GM18868 (cell line): ENCODE measurements at regions not wholly inside any gene's neighbourhood (a gene's known extent, or its start where the extent isn't known, plus 50 kb on each side); places are given as distances from the start of the nearest gene placed in this dataset.
"Not testable (repeated sequence)": the region's sequence is repeated elsewhere in the genome, so short reads cannot be mapped to it uniquely, and the experiment has no call there.

ENCODE experiments used
- ATAC-seq: cut with Tn5 transposase; IDR thresholded peaks from one replicate; pipeline ENCODE4 v1.9.1; 2021; ENCODE audit warnings: mild to moderate bottlenecking, moderate library complexity; ENCODE audit not compliant: unreplicated experiment

DNA sequence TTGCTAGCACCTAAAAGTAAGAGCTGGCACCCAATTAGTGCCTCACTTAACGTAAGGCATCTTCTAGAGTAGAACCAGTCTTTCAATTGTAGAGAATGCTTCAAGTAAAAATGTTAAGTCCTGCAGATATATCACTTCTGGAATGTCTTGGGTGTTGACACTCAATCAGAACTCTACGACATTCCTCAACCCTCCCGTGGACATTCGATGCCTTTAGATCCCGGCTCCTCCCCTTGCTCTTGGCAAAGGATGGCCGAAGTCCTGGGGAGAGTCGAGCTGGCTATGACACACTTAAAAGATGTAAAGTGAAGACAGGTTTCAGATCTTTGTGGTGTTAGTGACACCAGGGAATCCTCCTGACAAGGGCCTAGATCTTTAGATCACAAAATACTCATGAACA, 87.5 kb upstream of the ERCC6L2 start:
- no peak for ATAC-seq

GRCh38 chr9:95785209-95785608, 90.3 kb upstream of the ERCC6L2 start:
- no peak for ATAC-seq

DNA sequence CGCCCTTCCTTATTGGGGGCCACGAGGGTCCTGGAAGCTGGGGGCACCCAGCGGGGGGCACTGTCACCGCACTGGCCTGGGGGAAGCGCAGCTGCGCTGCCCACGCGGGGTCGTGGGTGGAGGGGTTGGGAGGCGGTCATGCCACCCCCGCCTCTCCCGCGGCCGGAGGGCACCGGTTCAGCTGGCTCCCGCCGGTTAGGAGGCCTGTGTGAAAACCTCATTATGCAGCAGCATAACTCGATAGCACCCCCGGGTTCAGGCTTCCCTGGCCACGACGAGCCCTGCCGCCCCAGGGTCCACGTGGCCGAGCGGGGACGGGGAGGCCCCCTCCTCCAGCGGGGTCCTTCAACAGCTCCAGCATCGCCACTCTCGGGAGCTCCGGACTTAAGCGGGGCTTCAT, 91.2 kb upstream of the ERCC6L2 start:
- ATAC-seq = no peak

GRCh38 chr9:95783426-95783975, 92.0 kb upstream of the ERCC6L2 start:
- no peak for ATAC-seq

- ATAC-seq = no peak
Measured at GRCh38 chr9:95780751-95781150, 94.7 kb upstream of the ERCC6L2 start.

- ATAC-seq = no peak
Measured at GRCh38 chr9:95780121-95780520, 95.4 kb upstream of the ERCC6L2 start.

- not testable (repeated sequence) for ATAC-seq
Measured at GRCh38 chr9:95779597-95779996, 95.9 kb upstream of the ERCC6L2 start.

DNA sequence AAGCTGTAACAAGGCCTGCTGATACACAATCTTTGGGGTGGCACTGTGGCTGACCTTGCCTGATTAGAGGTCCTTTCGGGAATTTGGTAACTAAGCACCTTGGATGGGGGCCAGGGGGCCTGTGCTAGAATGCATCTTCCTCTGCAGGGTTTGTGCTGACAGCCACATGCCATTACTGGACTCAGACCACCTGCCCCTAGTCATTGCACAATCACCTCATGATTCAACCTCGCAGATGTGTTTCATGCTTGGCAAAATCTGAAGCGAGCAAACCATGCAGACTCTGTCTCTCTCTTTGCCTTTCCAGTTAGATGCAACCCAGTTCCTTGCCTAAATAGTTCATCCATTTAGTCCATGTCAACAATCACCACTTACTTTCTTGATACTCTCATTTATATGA, 96.5 kb upstream of the ERCC6L2 start:
- ATAC-seq = no peak

GRCh38 chr9:95777136-95777535, 98.4 kb upstream of the ERCC6L2 start:
- no peak for ATAC-seq

GRCh38 chr9:95776176-95776575, 99.3 kb upstream of the ERCC6L2 start:
- no peak for ATAC-seq

- no peak for ATAC-seq
Measured at GRCh38 chr9:95775191-95775590, 100.3 kb upstream of the ERCC6L2 start.

DNA sequence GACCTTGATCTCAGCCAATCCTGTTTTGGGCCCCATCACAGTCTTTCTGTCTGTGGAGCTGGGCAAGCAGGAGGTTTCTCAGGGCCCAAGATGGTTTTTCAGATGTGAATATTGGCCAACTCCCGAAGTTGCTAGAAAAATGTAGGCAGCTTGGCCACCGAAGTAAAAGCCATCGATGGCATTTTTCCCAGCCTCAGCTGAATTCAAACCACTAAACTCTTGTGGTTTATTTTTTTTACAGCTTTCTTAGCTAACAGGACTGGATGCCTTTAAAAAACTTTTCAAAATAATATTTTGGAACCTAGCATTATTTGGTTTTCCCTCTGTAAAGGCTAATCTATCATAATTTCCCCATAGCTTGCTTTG, 102.5 kb upstream of the ERCC6L2 start:
- ATAC-seq = no peak

DNA sequence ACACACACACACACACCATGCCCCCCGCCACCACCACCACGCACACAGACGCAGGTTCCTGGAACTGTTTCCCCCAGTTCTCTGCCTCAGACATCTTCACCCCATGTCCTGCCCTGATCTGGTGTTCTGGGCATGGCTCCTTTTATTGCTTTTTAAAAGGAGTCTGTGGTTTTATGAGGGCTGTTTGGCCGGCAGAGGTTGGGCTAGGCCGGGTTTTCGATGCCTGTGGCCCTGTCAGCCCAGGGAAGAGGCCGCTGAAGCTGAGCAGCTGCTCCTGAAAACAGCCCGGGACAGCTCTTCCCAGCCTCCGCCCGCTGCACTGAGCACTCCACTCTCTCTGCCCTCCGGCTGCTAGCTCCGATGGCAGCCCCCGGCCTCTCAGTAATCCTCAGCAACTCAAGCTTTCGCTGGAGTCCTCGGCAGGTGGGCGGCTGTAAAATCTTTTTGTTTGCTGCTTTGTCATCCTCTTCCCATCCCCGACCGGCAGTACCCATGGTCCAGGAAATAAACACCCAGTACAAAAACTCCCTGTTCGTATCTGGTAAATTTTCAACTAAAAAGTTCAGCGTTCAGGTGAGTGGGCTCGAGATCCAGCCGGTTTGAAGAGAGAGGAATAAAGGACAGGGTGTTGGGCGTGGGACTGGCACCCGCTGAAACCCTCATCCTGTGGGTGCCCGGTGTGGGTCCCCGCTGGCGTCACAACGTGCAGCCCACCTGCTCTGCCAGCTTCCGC, 103.0 kb upstream of the ERCC6L2 start:
- ATAC-seq = no peak

DNA sequence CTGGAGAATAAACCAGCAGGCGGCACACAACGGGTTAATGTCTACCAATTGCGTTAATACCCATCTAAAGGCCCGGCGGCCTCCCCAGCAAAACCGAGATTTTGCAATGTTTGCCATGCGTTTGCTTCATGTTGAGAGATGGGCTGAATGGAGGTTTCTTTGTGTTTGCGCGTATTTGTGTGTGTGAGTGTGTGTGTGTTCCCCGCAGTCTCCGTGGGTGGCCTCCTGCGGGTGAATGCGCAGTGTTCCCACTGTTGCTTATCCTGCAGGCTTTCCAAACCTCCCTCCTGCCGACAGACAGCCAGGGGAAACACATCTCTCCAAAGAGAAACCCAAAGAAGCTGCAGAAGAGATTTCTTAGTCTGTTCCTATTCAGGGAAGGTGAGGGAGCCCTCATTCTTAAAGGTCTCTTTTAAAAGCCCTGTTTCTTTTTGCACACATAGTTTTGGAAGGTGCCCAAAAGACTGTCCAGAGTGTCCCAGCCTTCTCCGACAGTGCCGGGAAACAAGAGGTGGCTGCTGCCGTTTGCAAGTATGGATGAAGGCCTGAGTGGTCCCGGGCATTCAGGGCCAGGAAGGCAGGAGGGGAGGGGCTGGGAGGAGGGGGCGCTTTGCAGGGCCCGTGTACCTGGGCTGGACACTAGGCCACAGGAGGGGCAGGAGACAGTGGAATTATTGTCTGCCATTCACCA, 103.8 kb upstream of the ERCC6L2 start:
- ATAC-seq = no peak

DNA sequence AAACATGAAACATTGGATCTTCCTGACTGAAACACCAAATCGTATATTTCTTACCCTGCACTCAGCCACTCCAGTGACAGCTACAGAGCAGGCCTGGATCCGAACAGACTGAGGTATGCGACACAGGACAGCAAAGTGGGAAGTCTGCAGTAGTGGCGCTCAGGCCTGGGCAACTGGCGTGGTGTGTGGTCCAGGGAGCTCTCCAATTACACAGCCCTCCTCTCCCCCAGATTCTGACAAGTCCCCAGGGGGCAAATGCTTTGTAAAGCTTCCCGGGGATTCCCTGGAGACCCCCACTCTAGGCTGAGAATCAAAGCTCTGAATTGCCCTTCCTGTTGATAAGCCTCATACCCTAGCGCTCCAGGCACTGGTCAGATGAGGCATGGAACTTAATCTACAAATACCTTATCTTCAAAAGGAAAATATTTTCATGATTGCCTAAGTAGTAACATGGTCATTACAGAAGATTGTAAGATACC, 104.8 kb upstream of the ERCC6L2 start:
- ATAC-seq = no peak

- ATAC-seq = no peak
Measured at GRCh38 chr9:95769909-95770433, 105.5 kb upstream of the ERCC6L2 start.

GRCh38 chr9:95769473-95769872, 106.0 kb upstream of the ERCC6L2 start:
- no peak for ATAC-seq

DNA sequence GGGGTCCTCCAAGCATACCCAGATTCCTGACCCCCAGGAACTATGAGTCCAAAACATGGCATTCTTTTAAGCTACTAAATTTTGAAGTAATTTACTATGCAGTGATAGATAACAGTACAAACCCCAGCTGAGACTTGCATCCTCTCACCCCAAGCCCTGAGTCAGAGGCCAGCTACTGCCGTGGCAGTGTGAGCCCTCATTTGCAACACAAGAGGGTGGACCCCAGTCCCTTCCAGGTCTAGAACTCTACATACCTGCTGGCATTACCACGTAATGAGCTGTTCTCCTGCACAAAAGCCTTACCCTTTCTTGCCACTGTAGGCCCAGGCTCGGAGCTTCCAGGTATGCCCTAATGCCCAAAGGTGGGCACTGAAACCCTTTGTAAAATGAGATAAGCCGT, 108.6 kb upstream of the ERCC6L2 start:
- ATAC-seq = no peak

DNA sequence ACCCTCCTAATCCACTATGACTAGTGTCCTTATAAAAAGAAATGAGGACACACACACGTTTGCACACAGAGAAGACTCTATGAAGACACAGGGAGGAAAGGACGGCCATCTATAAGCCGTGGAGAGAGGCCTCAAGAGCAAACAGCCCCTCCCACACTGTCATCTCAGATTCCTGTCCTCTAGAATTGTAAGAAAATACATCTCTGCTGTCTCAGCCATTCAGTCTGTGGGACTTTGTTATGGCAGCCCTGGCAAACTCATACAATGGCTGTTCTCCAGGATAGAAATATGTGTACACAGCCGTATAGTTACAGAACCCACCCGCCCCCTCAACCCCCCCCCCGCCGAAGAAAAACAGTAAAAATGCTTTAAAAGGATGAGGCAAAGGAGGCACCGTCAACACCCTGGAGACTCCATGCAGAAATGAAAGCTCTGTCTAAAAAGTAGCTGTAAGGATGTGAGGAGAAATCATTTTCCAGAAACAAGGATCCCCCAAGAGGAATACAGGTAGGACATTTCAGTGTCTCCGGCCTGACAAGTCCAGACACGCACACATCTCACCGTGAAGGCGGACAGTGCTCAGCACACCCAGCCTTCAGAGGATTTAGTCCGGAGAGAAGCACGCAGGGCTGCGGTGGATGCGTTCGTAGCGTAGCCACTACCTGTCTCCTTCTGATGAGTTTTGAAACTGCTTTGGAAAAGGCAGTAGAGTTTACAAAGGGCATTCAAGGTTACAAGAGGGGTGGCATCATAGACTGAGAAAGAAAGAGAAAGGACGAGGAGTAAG, 110.8 kb upstream of the ERCC6L2 start:
- ATAC-seq = no peak

- ATAC-seq = no peak
Measured at GRCh38 chr9:95763983-95764382, 111.5 kb upstream of the ERCC6L2 start.

- ATAC-seq = no peak
Measured at GRCh38 chr9:95763006-95763405, 112.5 kb upstream of the ERCC6L2 start.
